Breast epithelium (tissue), 4 donors: ENCODE measurements at regions not wholly inside any gene's neighbourhood (a gene's known extent, or its start where the extent isn't known, plus 50 kb on each side); places are given as distances from the start of the nearest gene placed in this dataset.

Source experiments
- DNase-seq, 2 donors: peaks; one replicate each; pipeline ENCODE4 v3.0.0-alpha.2; 2019; ENCODE audit warnings: low spot score in 2 of 2
- H3K27ac ChIP-seq, 2 donors: fragments of 200-600 bp; sonication (generic) in 1 of 2; one replicate each; pipeline ENCODE4 v1.5.1; 2016 to 2019; ENCODE audit warnings: mild to moderate bottlenecking in 1 of 2
- H3K27me3 ChIP-seq, 2 donors: fragments of 200-600 bp; sonication (generic) in 1 of 2; one replicate each; pipeline versions ENCODE4 v1.5.1 to v1.6.0; 2017 to 2019; ENCODE audit warnings: control low read depth in 1 of 2, mild to moderate bottlenecking in 1 of 2
- H3K36me3 ChIP-seq: fragments of 200-600 bp; one replicate; pipeline ENCODE4 v1.5.1; 2019
- H3K4me1 ChIP-seq, 2 donors: fragments of 200-600 bp; sonication (generic); one replicate each; pipeline ENCODE4 v1.5.1; 2016 to 2019; ENCODE audit warnings: control low read depth in 1 of 2
- H3K4me3 ChIP-seq, 3 donors: fragments of 200-600 bp; sonication (generic); 1 replicate in 2 of 3; 2 replicates in 1 of 3; pipeline ENCODE4 v1.5.1; 2016 to 2019; ENCODE audit warnings: mild to moderate bottlenecking in 3 of 3, moderate library complexity in 2 of 3
- H3K9me3 ChIP-seq, 2 donors: fragments of 200-600 bp; sonication (generic) in 1 of 2; one replicate each; pipeline ENCODE4 v1.5.1; 2016 to 2019; ENCODE audit warnings: control low read depth in 1 of 2
- POLR2A ChIP-seq: fragments of 450-650 bp; IDR thresholded peaks from one replicate; pipeline ENCODE4 v1.6.1; 2016; ENCODE audit warnings: antibody characterized with exemption, mild to moderate bottlenecking, moderate library complexity
- POLR2AphosphoS5 ChIP-seq, 3 donors: sonication (generic); formaldehyde crosslinking; IDR thresholded peaks; one replicate each; pipeline ENCODE4 v1.6.1; 2017; ENCODE audit warnings: antibody characterized with exemption in 3 of 3
- intact Hi-C: fragments of 100-400 bp; cut with DNase I; formaldehyde crosslinking; loops from one replicate; pipeline ENCODE4 v1.15.1; 2023; ENCODE audit warnings: low total_unique reads
- TF ChIP-seq, protein P1 (sequence below), 3 donors: fragments of 450-650 bp; IDR thresholded peaks; one replicate each; pipeline ENCODE4 v1.5.1; 2016 to 2017; ENCODE audit warnings: antibody characterized with exemption in 3 of 3, mild to moderate bottlenecking in 3 of 3, moderate library complexity in 3 of 3

DNA sequence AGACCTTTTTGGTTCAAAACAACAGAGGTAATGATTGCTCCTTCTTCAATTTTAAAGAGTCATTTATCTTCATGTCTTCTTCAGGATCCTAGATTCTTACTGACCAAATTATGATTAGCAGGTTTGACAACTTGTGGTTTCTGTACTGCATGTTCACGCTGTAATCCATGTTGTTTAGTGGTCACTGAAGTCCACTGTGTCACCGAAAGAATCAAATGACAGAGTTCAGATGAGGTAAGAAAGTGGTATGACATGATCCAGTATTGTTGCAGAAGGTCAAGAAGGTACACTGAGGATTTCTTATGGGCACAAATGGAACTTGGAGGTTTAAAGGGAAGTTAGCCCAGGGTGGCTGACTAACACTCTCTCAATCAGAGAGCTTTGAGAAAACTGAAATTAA, 649.2 kb downstream of the EFNA5 start:
- Histone ChIP-seq H3K36me3 (no peaks in the 10 kb centered on the region), H3K27me3 (no peaks in the 10 kb centered on the region), H3K4me3 (no peak overlapping the region), H3K9me3 (no peaks in the 10 kb centered on the region), H3K27ac (no peak overlapping the region), H3K4me1 (no peaks in the 10 kb centered on the region)
- no peak for DNase-seq
- intact Hi-C loops, result no loop called here
- TF ChIP-seq POLR2AphosphoS5 (IDR thresholded peaks at IDR 0.05), result no peak
- no peak for TF ChIP-seq POLR2A
- TF ChIP-seq, protein P1, sequence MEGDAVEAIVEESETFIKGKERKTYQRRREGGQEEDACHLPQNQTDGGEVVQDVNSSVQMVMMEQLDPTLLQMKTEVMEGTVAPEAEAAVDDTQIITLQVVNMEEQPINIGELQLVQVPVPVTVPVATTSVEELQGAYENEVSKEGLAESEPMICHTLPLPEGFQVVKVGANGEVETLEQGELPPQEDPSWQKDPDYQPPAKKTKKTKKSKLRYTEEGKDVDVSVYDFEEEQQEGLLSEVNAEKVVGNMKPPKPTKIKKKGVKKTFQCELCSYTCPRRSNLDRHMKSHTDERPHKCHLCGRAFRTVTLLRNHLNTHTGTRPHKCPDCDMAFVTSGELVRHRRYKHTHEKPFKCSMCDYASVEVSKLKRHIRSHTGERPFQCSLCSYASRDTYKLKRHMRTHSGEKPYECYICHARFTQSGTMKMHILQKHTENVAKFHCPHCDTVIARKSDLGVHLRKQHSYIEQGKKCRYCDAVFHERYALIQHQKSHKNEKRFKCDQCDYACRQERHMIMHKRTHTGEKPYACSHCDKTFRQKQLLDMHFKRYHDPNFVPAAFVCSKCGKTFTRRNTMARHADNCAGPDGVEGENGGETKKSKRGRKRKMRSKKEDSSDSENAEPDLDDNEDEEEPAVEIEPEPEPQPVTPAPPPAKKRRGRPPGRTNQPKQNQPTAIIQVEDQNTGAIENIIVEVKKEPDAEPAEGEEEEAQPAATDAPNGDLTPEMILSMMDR (IDR thresholded peaks at IDR 0.05), result no peak

DNA sequence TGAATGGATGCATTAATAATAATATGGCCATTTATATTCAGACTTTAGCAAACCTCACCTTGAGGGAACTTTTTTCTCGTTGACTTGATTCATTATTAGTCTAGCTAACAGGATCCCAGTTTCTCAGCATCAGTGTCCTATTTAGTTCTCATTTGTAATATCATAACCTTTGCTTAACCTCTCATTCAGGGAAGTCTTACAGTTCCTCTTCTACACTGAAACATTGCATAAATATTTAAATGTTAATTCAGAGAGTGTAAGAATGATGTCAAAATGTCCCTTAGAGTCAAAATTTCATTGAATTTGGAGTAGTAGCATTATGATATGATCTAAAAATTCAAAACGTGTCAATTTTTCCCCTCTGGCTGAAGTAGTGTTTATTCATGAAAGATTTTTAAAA, 650.1 kb downstream of the EFNA5 start:
- intact Hi-C loops, result no loop called here
- no peak for DNase-seq
- Histone ChIP-seq H3K4me3 (no peak overlapping the region), H3K27me3 (no peaks in the 10 kb centered on the region), H3K27ac (no peak overlapping the region), H3K4me1 (no peaks in the 10 kb centered on the region), H3K9me3 (no peaks in the 10 kb centered on the region), H3K36me3 (no peaks in the 10 kb centered on the region)
- TF ChIP-seq POLR2A, result no peak
- TF ChIP-seq, protein P1 (IDR thresholded peaks at IDR 0.05), result no peak
- no peak for TF ChIP-seq POLR2AphosphoS5 (IDR thresholded peaks at IDR 0.05)

DNA sequence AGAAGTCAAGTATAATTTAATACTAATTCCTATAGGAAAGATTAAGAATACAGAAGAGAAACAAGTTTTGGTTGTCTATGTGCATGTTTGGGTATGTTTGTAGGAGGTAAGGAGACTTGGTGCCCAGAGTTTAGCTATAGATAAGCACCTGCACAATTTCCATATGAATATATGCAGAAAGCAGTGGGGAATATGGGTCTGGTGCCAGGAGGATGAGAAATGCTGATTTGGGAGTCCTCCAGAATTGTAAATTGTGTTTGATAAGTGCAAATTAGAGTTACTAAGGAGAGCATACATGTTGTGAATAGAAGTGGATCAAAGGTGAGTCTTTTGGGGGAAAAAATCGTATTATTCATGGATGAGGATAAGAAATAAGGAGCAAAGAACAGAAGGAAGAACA, 653.1 kb downstream of the EFNA5 start:
- no peaks in the 10 kb centered on the region for H3K4me1 ChIP-seq
- intact Hi-C loops, result no loop called here

DNA sequence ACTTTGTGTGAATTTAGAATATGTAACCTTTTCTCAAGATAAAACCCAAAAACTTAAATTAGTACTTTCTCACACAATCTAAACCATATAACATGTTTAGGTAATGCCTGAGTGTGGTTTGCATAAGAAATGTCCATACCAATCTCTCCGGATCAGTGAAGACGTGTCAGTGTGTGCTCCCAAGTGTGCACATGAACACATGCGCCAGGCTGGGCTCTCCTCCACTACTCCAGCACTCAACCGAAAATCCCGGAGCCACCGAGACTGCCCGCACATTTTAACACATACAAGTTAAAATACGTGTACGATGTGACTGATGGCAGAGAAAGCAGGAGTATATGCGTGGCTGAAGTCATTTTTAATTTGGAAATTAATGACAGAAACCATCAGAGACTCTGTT, 658.4 kb downstream of the EFNA5 start:
- no peak for TF ChIP-seq POLR2AphosphoS5 (IDR thresholded peaks at IDR 0.05)
- TF ChIP-seq, protein P1 (IDR thresholded peaks at IDR 0.05), result no peak
- TF ChIP-seq POLR2A, result no peak
- Histone ChIP-seq H3K4me1 (no peaks in the 10 kb centered on the region), H3K27ac (no peak overlapping the region), H3K9me3 (no peaks in the 10 kb centered on the region), H3K27me3 (no peaks in the 10 kb centered on the region), H3K36me3 (no peaks in the 10 kb centered on the region), H3K4me3 (no peak overlapping the region)
- intact Hi-C loops, result no loop called here
- DNase-seq, result no peak

More for the DNA sequence above, 653.1 kb downstream of the EFNA5 start:
- DNase-seq, result no peak
- Histone ChIP-seq H3K27ac (no peak overlapping the region), H3K36me3 (no peaks in the 10 kb centered on the region), H3K27me3 (no peaks in the 10 kb centered on the region), H3K4me3 (no peak overlapping the region), H3K9me3 (no peaks in the 10 kb centered on the region)
- TF ChIP-seq POLR2AphosphoS5 (IDR thresholded peaks at IDR 0.05), result no peak
- TF ChIP-seq, protein P1 (IDR thresholded peaks at IDR 0.05), result no peak
- no peak for TF ChIP-seq POLR2A

DNA sequence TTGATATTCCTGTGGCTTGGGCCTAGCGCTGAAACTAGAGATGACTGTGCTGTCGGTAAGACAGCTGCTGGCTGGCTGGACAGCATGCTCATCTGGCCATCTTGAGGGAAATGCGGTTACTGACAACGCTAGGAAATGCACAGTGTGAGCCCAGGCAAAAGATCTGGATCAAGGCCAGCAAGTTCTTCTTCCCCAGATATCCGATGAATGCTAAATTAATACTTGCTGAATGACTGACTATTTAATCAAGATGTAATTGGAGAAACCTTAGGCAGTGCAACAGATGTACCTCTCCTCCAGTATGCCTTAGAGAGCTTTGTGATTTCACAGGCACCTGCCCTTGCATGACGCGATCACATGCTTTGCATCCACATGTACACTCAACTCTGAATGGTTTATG, 659.1 kb downstream of the EFNA5 start:
- Histone ChIP-seq H3K4me1 (no peaks in the 10 kb centered on the region), H3K4me3 (no peak overlapping the region), H3K36me3 (no peaks in the 10 kb centered on the region), H3K9me3 (no peaks in the 10 kb centered on the region), H3K27me3 (no peaks in the 10 kb centered on the region), H3K27ac (no peak overlapping the region)
- DNase-seq, result no peak
- TF ChIP-seq, protein P1 (IDR thresholded peaks at IDR 0.05), result no peak
- TF ChIP-seq POLR2AphosphoS5 (IDR thresholded peaks at IDR 0.05) (no peak), POLR2A (no peak)
- intact Hi-C loops, result no loop called here
